Skeletal muscle satellite cell (primary cell): ENCODE measurements at regions not wholly inside any gene's neighbourhood (a gene's known extent, or its start where the extent isn't known, plus 50 kb on each side); places are given as distances from the start of the nearest gene placed in this dataset.
A peak's percentile ranks its signal among the peaks of the same experiment; 100 is the strongest.
"Not testable (repeated sequence)": the region's sequence is repeated elsewhere in the genome, so short reads cannot be mapped to it uniquely, and the experiment has no call there.

Experiments
- H3K27me3 ChIP-seq: 2 replicates; pipeline ENCODE4 v1.7.0; 2013; ENCODE audit warnings: low read length; ENCODE audit not compliant: control insufficient read depth, insufficient read depth
- H3K36me3 ChIP-seq: 2 replicates; pipeline ENCODE4 v1.7.0; 2013; ENCODE audit warnings: mild to moderate bottlenecking, control low read depth, low read length; ENCODE audit not compliant: insufficient read depth
- H3K4me1 ChIP-seq: 2 replicates; pipeline ENCODE4 v1.7.0; 2013; ENCODE audit warnings: low read length; ENCODE audit not compliant: control insufficient read depth, insufficient read depth
- H3K4me2 ChIP-seq: 2 replicates; pipeline ENCODE4 v1.7.0; 2013; ENCODE audit warnings: mild to moderate bottlenecking, low read length
- H3K4me3 ChIP-seq: 2 replicates; pipeline ENCODE4 v1.7.0; 2013; ENCODE audit warnings: low read length
- H3K9ac ChIP-seq: 2 replicates; pipeline ENCODE4 v1.7.0; 2013; ENCODE audit warnings: mild to moderate bottlenecking, low read depth, low read length, moderate library complexity
- H3K9me3 ChIP-seq: replicated peaks from 2 replicates; pipeline ENCODE4 v1.7.0; 2013; ENCODE audit warnings: mild to moderate bottlenecking, control low read depth, low read length

DNA sequence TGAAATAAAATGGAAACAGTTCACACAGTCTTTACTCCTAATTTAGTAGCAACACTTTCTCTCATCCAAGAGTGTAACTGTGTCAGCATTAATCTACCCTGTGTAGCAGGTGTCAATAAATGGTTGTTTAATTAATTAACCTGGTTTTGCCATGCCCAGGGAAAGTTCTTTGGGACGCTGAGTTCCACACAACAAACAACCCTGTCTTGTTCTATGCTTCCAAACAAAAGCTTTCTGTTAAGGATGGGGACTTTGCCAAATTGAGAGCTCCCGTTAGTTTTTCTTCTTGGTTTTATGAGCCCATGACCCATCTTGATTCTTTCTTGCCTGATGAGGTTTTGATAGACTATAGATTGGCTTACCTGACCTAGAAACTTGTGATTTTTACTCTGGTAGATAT lies 530.1 kb downstream of the KCNJ2 start:
- Histone ChIP-seq H3K4me3 (no peak overlapping the region), H3K4me1 (no peaks in the 10 kb centered on the region), H3K9me3 (no peaks in the 10 kb centered on the region), H3K9ac (no peak overlapping the region), H3K27me3 (no peaks in the 10 kb centered on the region), H3K4me2 (no peak overlapping the region), H3K36me3 (no peaks in the 10 kb centered on the region)

DNA sequence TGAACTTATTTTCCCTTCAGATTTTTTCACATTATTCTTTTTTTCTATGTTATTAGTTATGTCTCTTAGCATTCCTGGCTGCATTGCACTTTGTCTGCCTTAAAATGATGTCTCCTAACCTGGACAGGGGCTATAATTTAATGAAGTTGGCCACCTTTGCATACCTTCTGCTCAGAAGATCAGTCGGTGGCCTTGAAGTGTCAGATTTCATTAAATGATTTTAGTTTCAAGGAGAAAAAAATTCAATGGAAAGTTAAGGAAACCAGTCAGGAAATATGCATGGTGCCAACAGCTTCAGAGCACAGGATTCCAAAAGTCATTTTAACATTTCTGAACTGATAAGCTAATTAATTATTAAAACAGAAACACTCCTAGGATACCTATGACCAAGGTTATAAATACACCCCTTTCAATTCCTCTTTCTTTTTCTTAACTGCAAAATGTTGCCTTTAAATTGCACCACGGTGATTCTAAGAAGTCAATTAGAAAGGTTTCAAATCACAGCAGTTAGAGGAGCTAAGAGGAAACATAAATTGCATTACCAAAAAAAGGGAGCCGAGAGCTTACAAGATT lies 533.4 kb downstream of the KCNJ2 start:
- H3K4me1 ChIP-seq = no peaks in the 10 kb centered on the region
- H3K36me3 ChIP-seq = no peaks in the 10 kb centered on the region
- H3K9ac ChIP-seq = no peak overlapping the region
- H3K27me3 ChIP-seq = no peaks in the 10 kb centered on the region
- H3K4me3 ChIP-seq = no peak overlapping the region
- no peaks in the 10 kb centered on the region for H3K9me3 ChIP-seq
- H3K4me2 ChIP-seq = no peak overlapping the region

DNA sequence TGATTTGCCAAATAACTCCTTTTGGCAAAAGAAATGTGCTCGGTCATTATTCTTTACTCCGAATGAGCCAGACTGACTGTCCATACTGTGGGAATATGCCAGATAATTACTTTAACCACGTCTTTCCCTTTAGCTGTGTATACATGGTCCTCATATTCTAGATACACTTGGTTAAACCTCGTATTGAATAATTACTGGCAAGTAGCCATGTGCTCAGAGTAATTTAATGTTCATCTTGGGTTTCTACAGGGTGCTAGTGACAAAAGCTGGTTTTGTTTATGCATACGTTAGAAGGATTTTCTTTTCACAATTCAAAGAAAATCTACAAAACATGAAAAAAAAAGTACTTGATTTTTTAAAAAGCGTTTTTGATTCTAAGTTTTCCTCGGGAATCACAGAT lies 540.3 kb downstream of the KCNJ2 start:
- Histone ChIP-seq H3K4me1 (no peaks in the 10 kb centered on the region), H3K36me3 (no peaks in the 10 kb centered on the region), H3K27me3 (no peaks in the 10 kb centered on the region), H3K9ac (no peak overlapping the region), H3K4me2 (peak overlapping the region; percentile 28), H3K4me3 (no peak overlapping the region), H3K9me3 (no peaks in the 10 kb centered on the region)

DNA sequence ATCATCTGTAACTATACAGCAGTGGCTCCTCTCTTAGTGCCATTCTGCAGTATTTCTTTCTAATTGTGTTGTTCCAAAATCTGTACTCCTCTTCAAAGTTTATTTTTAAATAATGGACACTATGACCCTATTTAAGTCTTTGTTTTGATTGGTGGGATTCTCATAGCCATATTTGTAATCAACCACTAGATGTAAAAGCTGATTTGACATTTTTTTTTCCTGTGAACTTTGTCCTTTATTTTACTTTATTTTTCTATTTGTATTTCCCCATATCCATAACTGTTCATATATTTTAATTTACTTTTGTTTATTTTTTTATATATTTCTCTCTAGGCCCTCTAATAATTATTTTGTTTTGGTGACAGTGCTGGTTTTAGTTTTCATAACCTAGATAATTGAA lies 544.4 kb downstream of the KCNJ2 start:
- Histone ChIP-seq H3K4me1 (no peaks in the 10 kb centered on the region), H3K4me2 (no peak overlapping the region), H3K9me3 (no peaks in the 10 kb centered on the region), H3K4me3 (no peak overlapping the region), H3K36me3 (no peaks in the 10 kb centered on the region), H3K27me3 (no peaks in the 10 kb centered on the region), H3K9ac (no peak overlapping the region)

DNA sequence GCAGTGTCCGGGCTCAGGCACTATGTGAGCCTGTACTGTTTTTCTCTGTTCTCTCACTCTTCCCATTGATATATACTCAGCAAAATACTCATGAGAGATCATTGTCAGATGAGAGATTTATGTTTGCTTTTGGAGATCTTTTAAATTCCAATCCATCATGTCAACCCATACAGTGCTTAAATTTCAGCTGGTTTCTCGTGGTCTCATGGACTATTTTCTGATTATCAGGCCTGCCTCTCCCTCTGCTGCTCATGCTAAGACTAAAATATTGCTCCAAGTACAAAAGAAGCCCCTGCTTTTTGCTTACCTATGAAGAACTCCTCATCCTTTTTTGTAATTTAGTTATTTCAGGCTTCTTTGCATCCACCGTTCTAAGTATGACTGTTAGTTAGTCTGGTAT lies 547.2 kb downstream of the KCNJ2 start:
- Histone ChIP-seq H3K27me3 (no peaks in the 10 kb centered on the region), H3K9ac (no peak overlapping the region), H3K4me3 (no peak overlapping the region), H3K9me3 (no peaks in the 10 kb centered on the region), H3K4me2 (no peak overlapping the region), H3K36me3 (no peaks in the 10 kb centered on the region), H3K4me1 (no peaks in the 10 kb centered on the region)

DNA sequence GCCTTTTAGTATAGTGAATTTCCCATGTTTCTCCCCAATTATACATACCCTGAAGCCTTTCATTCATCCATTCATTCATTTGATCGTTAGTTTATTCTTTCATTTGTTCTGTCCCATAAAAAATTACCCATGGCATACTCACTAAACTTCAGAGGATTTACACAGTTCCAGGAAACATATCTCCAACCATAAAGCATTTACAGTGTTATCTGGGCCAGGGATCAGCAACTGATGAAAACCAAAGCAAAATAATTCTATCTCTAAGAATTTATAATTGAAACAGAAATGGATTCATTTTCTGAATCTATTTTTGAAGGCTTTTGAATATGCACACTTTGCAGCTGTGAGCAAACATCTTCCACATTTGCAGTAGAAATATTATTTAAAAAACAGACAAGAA lies 547.7 kb downstream of the KCNJ2 start:
- no peak overlapping the region for H3K9ac ChIP-seq
- H3K36me3 ChIP-seq = no peaks in the 10 kb centered on the region
- no peak overlapping the region for H3K4me2 ChIP-seq
- no peak overlapping the region for H3K4me3 ChIP-seq
- H3K27me3 ChIP-seq = no peaks in the 10 kb centered on the region
- H3K9me3 ChIP-seq = no peaks in the 10 kb centered on the region
- H3K4me1 ChIP-seq = no peaks in the 10 kb centered on the region

DNA sequence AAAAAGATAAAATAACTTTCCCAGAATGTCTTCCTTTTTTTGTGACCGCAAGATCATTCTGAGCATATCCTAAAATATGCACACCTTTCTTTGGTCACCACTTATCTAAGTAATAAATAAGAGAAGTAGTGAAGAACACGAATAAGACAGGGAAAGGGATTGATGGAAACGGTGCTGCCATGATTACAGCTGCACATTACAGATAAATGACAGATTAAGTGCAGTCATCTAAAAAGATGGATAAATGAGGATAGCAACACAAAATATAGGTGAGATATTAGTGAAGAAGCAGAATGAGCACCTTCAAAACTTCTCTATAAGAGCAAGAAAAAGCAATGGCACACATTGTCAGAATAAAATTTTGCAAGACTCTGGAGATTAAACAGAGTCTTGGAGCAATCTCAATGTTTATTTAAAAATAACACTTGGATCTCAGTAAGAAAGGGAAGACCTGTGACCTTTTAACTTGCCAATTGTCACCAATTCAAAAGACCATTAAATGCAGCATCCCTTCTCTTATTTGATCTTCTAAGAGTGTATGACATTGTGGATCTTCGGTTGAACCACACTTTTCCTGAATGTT lies 567.1 kb downstream of the KCNJ2 start:
- no peaks in the 10 kb centered on the region for H3K36me3 ChIP-seq
- H3K9me3 ChIP-seq = no peaks in the 10 kb centered on the region
- H3K27me3 ChIP-seq = no peaks in the 10 kb centered on the region
- no peak overlapping the region for H3K9ac ChIP-seq
- no peak overlapping the region for H3K4me2 ChIP-seq
- H3K4me3 ChIP-seq = no peak overlapping the region
- H3K4me1 ChIP-seq = no peaks in the 10 kb centered on the region

DNA sequence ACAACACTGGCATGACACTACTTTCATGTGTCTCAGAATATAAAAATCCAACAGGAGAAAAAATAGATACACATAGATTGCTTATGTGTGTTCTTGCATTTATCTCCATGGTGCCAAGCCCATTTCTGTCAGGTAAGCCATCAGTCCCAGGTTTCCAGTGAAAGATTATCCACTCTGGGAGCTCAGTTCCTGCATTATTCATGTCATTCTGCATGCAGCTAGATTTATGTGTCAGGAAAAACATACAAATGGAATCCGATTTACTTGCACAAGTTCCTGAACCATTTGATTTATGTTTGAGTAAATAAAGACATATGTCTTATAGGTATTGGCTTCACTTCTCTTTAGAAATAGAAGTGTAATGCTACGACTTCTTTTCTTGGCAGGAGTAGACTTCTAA lies 569.7 kb downstream of the KCNJ2 start:
- Histone ChIP-seq H3K9me3 (no peaks in the 10 kb centered on the region), H3K36me3 (no peaks in the 10 kb centered on the region), H3K4me3 (no peak overlapping the region), H3K27me3 (no peaks in the 10 kb centered on the region), H3K4me1 (no peaks in the 10 kb centered on the region), H3K9ac (no peak overlapping the region), H3K4me2 (no peak overlapping the region)

DNA sequence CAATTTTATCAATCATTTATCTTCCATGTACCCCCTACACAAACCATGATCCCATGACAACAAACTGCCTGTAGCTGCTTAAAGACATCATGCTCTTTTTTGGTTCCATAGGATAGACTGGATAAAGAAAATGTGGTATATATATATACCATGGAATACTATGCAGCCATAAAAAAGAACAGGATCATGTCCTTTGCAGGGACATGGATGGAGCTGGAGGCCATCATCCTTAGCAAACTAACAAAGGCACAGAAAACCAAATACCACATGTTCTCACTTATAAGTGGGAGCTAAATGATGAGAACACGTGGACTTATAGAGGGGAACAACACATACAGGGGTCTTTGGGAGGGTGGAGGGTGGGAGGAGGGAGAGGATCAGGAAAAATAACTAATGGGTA lies 577.2 kb downstream of the KCNJ2 start:
- not testable (repeated sequence) for H3K4me3 ChIP-seq, H3K4me2 ChIP-seq, H3K9me3 ChIP-seq, H3K27me3 ChIP-seq, H3K36me3 ChIP-seq, H3K9ac ChIP-seq, H3K4me1 ChIP-seq

DNA sequence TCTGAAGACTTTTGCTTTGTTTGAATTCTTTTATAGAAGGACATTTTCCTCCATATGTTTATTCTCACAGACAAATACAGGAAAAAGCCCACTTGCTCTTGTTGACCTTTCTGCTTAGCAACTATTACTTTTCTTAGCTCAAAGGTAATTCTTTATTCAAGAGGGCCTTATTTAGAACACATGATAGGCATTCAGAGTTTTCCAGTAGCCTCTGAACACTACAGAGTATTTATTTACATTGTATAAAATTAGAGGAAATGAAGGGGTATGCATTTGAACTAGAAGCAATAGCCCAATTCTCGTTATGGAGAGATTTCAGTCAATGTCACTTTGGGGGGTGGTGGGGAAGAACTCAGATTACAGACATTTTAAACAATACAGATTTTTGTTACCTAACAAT lies 581.7 kb downstream of the KCNJ2 start:
- no peaks in the 10 kb centered on the region for H3K36me3 ChIP-seq
- no peak overlapping the region for H3K9ac ChIP-seq
- H3K4me3 ChIP-seq = no peak overlapping the region
- H3K4me2 ChIP-seq = no peak overlapping the region
- no peaks in the 10 kb centered on the region for H3K27me3 ChIP-seq
- no peaks in the 10 kb centered on the region for H3K9me3 ChIP-seq
- H3K4me1 ChIP-seq = no peaks in the 10 kb centered on the region

DNA sequence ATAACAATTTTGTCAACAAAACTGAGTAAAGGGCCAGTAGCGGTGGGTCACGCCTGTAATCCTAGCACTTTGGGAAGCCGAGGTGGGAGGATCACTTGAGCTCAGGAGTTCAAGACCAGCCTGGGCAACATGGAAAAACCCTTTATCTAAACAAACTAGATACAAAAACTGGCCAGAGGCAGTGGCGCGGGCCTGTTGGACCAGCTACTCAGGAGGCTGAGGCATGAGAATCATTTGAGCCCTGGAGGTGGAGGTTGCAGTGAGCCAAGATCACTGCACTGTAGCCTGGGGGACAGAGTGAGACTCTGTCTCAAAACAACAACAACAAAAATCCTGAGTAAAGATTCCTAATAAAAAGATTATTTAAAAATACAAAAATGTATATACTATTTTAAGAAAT lies 583.1 kb downstream of the KCNJ2 start:
- H3K9me3 ChIP-seq, H3K4me2 ChIP-seq, H3K4me3 ChIP-seq, H3K4me1 ChIP-seq, H3K27me3 ChIP-seq, H3K9ac ChIP-seq, H3K36me3 ChIP-seq: not testable (repeated sequence)

DNA sequence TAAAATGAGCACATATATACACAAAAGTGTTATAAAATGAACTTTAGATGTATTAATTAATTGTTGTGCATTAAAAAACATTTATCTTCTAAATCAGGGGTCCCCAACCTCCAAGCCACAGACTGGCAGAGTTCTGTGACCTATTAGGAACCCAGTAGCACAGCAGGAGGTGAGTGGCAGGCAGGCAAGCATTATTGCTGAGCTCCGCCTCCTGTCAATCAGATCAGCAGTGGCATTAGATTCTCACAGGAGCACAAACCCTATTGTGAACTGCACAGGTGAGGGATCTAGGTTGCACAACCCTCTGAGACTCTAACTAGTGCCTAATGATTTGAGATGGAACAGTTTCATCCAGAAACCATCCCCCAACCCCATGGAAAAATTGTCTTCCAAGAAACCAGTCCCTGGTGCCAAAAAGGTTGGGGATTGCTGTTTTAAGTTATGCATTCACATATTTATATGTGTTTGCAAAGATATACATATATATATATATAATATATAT lies 583.7 kb downstream of the KCNJ2 start:
- Histone ChIP-seq H3K9me3 (no peaks in the 10 kb centered on the region), H3K27me3 (no peaks in the 10 kb centered on the region), H3K36me3 (no peaks in the 10 kb centered on the region), H3K4me2 (no peak overlapping the region), H3K4me1 (no peaks in the 10 kb centered on the region), H3K9ac (no peak overlapping the region), H3K4me3 (no peak overlapping the region)
